Gastrocnemius medialis (tissue), 4 donors: ENCODE measurements at regions not wholly inside any gene's neighbourhood (a gene's known extent, or its start where the extent isn't known, plus 50 kb on each side); places are given as distances from the start of the nearest gene placed in this dataset.

Experiments
- ATAC-seq, 2 donors: fragments of 150-250 bp; one replicate each; pipeline ENCODE4 v1.9.1; 2016
- DNase-seq, 2 donors: peaks; one replicate each; pipeline ENCODE4 v3.0.0-alpha.2; 2019
- H3K27ac ChIP-seq, 4 donors: fragments of 200-600 bp; sonication (generic); 1 replicate in 1 of 4; 2 replicates in 3 of 4; pipeline ENCODE4 v1.5.1; 2016 to 2018; ENCODE audit warnings: mild to moderate bottlenecking in 2 of 4, moderate library complexity in 1 of 4
- H3K27me3 ChIP-seq, 3 donors: fragments of 200-600 bp; sonication (generic) in 2 of 3; 1 replicate in 1 of 3; 2 replicates in 2 of 3; pipeline versions ENCODE4 v1.5.1 to v1.6.0; 2016 to 2019; ENCODE audit warnings: mild to moderate bottlenecking in 1 of 3, moderate library complexity in 1 of 3
- H3K36me3 ChIP-seq, 2 donors: fragments of 200-600 bp; sonication (generic) in 1 of 2; one replicate each; pipeline ENCODE4 v1.5.1; 2017 to 2018
- H3K4me1 ChIP-seq, 2 donors: fragments of 200-600 bp; sonication (generic) in 1 of 2; one replicate each; pipeline ENCODE4 v1.5.1; 2016 to 2017; ENCODE audit warnings: mild to moderate bottlenecking in 2 of 2
- H3K4me3 ChIP-seq, 4 donors: fragments of 200-600 bp; sonication (generic) in 3 of 4; 1 replicate in 1 of 4; 2 replicates in 3 of 4; pipeline ENCODE4 v1.5.1; 2016 to 2019; ENCODE audit warnings: mild to moderate bottlenecking in 2 of 4
- H3K9me3 ChIP-seq, 3 donors: fragments of 200-600 bp; sonication (generic) in 2 of 3; 1 replicate in 1 of 3; 2 replicates in 2 of 3; pipeline ENCODE4 v1.5.1; 2016 to 2019
- POLR2A ChIP-seq, 2 donors: fragments of 450-650 bp; IDR thresholded peaks; one replicate each; pipeline ENCODE4 v1.6.1; 2017; ENCODE audit warnings: antibody characterized with exemption in 2 of 2, mild to moderate bottlenecking in 2 of 2, moderate library complexity in 2 of 2
- in situ Hi-C, 4 donors: fragments of 200-750 bp; cut with MboI; loops; one replicate each; pipeline versions ENCODE4 v1.15.0 to v1.8.0; 2017; ENCODE audit warnings: low sequenced_read_pairs in 4 of 4
- intact Hi-C: fragments of 100-400 bp; cut with DNase I; formaldehyde crosslinking; loops from one replicate; pipeline ENCODE4 v1.15.1; 2023; ENCODE audit warnings: low total_unique reads
- TF ChIP-seq, protein P1 (sequence below), 5 experiments: fragments of 450-650 bp in 3 of 5; fragments of 200-600 bp in 2 of 5; sonication (generic) in 2 of 5; IDR thresholded peaks in 4 of 5; conservative IDR thresholded peaks in 1 of 5; 1 replicate in 4 of 5; 2 replicates in 1 of 5; pipeline ENCODE4 v1.5.1; 2016 to 2019; ENCODE audit warnings: antibody characterized with exemption in 5 of 5, mild to moderate bottlenecking in 3 of 5, moderate library complexity in 3 of 5

- intact Hi-C loops = no loop called here
Measured at GRCh38 chr15:89405494-89405893, 70.9 kb upstream of the POLG start.

DNA sequence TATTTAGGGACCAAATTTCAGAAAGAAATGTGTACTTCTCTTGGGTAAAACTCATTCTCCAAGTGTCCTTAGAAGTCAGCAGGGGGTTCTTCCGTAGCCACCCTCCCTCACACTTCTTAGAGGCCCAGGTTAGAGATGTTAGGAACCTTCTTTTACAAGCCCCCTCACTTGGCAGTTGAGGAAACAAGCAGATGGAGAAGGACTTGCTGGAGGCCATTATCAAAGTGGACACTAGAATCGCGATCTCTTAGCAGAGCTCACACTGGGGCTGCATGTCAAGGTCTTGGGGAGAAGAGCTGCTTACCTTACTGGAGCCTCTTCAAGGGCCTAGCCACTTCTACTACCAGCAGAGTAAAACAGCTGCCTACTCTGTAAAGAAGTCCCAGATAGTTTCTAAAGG, 69.4 kb upstream of the POLG start:
- no peak for TF ChIP-seq POLR2A (IDR thresholded peaks at IDR 0.05)
- TF ChIP-seq, protein P1, sequence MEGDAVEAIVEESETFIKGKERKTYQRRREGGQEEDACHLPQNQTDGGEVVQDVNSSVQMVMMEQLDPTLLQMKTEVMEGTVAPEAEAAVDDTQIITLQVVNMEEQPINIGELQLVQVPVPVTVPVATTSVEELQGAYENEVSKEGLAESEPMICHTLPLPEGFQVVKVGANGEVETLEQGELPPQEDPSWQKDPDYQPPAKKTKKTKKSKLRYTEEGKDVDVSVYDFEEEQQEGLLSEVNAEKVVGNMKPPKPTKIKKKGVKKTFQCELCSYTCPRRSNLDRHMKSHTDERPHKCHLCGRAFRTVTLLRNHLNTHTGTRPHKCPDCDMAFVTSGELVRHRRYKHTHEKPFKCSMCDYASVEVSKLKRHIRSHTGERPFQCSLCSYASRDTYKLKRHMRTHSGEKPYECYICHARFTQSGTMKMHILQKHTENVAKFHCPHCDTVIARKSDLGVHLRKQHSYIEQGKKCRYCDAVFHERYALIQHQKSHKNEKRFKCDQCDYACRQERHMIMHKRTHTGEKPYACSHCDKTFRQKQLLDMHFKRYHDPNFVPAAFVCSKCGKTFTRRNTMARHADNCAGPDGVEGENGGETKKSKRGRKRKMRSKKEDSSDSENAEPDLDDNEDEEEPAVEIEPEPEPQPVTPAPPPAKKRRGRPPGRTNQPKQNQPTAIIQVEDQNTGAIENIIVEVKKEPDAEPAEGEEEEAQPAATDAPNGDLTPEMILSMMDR (IDR thresholded peaks at IDR 0.05 in 4 of 5, conservative IDR thresholded peaks at IDR 0.05 in 1 of 5) = no peak
- Histone ChIP-seq H3K9me3 (no peaks in the 10 kb centered on the region), H3K4me1 (peaks cover 7 to 33% of the 10 kb centered on the region in 2 donors), H3K27ac (no peak overlapping the region), H3K4me3 (no peak overlapping the region), H3K27me3 (peaks cover 97 to 100% (median 98%) of the 10 kb centered on the region in 3 donors), H3K36me3 (no peaks in the 10 kb centered on the region)
- ATAC-seq = no peak
- no peak for DNase-seq
- intact Hi-C loops = no loop called here
- in situ Hi-C loops = no loop called here

More at GRCh38 chr15:89405494-89405893, 70.9 kb upstream of the POLG start:
- no peak for ATAC-seq
- H3K27me3 ChIP-seq = peaks cover 98 to 100% (median 98%) of the 10 kb centered on the region in 3 donors
- no peaks in the 10 kb centered on the region for H3K36me3 ChIP-seq
- no peak for DNase-seq
- H3K4me1 ChIP-seq = peaks cover 9 to 31% of the 10 kb centered on the region in 2 donors
- no peak overlapping the region for H3K27ac ChIP-seq
- no peaks in the 10 kb centered on the region for H3K9me3 ChIP-seq
- in situ Hi-C loops = no loop called here
- TF ChIP-seq POLR2A (IDR thresholded peaks at IDR 0.05) = no peak
- TF ChIP-seq, protein P1 (IDR thresholded peaks at IDR 0.05 in 4 of 5, conservative IDR thresholded peaks at IDR 0.05 in 1 of 5) = no peak
- no peak overlapping the region for H3K4me3 ChIP-seq

GRCh38 chr15:89402518-89402805, 67.8 kb upstream of the POLG start:
- peaks cover 95 to 98% (median 98%) of the 10 kb centered on the region in 3 donors for H3K27me3 ChIP-seq
- H3K4me3 ChIP-seq = no peak overlapping the region
- in situ Hi-C loops (no loop called here), intact Hi-C loops (no loop called here)
- H3K27ac ChIP-seq = no peak overlapping the region
- no peak for ATAC-seq
- no peaks in the 10 kb centered on the region for H3K9me3 ChIP-seq
- no peaks in the 10 kb centered on the region for H3K36me3 ChIP-seq
- DNase-seq = no peak
- TF ChIP-seq, protein P1 (IDR thresholded peaks at IDR 0.05 in 4 of 5, conservative IDR thresholded peaks at IDR 0.05 in 1 of 5) = no peak
- no peak for TF ChIP-seq POLR2A (IDR thresholded peaks at IDR 0.05)
- H3K4me1 ChIP-seq = peaks cover 0 to 21% of the 10 kb centered on the region in 2 donors

DNA sequence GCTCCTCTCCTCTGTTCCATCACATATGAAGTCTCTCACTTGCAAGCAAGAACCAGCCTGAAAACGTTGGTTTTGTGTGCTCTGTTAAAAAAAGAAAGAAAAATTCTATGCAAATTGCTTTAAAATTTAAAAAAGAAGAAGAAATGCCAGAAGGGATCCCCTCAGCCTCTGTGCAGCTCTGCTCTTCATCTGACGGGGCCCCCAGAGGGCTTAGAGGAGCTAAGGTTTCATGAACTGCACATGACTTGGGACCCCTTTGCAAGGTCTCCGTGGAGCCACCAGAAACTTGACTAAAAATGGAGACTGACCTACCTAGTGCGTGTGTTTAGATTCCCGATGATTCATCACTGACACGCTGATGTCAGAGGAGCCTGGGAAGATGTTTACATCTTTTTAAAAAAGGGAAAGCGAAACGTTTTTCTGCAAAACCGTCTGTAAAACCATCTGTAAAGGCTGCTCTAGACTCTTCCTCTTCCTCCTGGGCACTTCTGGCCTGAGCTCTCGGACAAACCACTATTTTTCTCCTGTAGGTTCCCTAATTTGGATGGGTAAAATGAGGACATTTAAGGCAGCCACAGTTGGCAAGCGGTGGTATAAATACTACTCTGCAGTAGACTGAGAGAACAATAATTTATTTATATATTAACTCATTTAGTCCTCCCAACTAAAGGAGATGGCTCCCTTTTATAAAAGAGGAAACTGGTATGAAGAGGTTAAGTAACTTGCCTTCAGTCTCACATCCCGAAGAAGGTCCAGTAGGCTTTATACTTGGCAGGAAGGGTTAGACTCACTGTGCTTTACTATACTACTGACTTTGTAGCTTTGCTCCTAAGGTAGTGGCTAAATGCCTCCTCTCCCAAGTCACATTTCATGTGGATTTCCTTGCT, 67.2 kb upstream of the POLG start:
- no peak for TF ChIP-seq POLR2A (IDR thresholded peaks at IDR 0.05)
- TF ChIP-seq, protein P1 (IDR thresholded peaks at IDR 0.05 in 4 of 5, conservative IDR thresholded peaks at IDR 0.05 in 1 of 5) = no peak
- Histone ChIP-seq H3K9me3 (no peaks in the 10 kb centered on the region), H3K4me3 (no peak overlapping the region), H3K4me1 (peaks cover 0 to 16% of the 10 kb centered on the region in 2 donors), H3K27ac (no peak overlapping the region), H3K27me3 (peaks cover 95 to 98% (median 95%) of the 10 kb centered on the region in 3 donors), H3K36me3 (no peaks in the 10 kb centered on the region)
- ATAC-seq = no peak
- intact Hi-C loops = no loop called here
- in situ Hi-C loops = no loop called here
- no peak for DNase-seq
